ENCODE measurements at regions not wholly inside any gene's neighbourhood (a gene's known extent, or its start where the extent isn't known, plus 50 kb on each side); places are given as distances from the start of the nearest gene placed in this dataset.

DNA sequence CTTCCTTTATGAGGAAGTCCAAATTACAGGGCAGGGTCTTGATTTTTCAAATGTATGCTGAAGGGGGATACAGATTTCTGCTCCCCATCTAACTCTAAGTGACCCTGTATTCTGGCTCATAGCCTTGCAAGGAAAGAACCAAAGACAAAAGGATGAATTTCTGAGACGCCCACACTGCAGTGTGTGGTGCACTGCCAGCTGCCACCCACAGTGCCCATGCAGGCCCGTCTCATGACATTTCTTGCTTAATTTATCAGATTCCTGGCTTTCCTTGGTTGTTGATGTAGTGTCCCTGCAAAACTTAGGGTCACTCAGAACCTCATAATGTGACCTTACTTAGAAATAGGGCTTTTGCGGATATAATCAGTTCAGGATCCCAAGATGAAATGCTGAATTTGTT lies 68.0 kb downstream of the CBLN4 start:
- no peak for TF ChIP-seq POLR2A (IDR thresholded peaks at IDR 0.05)
- no peak for TF ChIP-seq POLR2AphosphoS5 (IDR thresholded peaks at IDR 0.05)
- TF ChIP-seq, protein P1, sequence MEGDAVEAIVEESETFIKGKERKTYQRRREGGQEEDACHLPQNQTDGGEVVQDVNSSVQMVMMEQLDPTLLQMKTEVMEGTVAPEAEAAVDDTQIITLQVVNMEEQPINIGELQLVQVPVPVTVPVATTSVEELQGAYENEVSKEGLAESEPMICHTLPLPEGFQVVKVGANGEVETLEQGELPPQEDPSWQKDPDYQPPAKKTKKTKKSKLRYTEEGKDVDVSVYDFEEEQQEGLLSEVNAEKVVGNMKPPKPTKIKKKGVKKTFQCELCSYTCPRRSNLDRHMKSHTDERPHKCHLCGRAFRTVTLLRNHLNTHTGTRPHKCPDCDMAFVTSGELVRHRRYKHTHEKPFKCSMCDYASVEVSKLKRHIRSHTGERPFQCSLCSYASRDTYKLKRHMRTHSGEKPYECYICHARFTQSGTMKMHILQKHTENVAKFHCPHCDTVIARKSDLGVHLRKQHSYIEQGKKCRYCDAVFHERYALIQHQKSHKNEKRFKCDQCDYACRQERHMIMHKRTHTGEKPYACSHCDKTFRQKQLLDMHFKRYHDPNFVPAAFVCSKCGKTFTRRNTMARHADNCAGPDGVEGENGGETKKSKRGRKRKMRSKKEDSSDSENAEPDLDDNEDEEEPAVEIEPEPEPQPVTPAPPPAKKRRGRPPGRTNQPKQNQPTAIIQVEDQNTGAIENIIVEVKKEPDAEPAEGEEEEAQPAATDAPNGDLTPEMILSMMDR (IDR thresholded peaks at IDR 0.05 in 8 of 11, conservative IDR thresholded peaks at IDR 0.05 in 3 of 11), result no peak

Data from spleen (tissue), 7 donors.